WTC11 (cell line): ENCODE measurements at regions not wholly inside any gene's neighbourhood (a gene's known extent, or its start where the extent isn't known, plus 50 kb on each side); places are given as distances from the start of the nearest gene placed in this dataset.

Experiments
- ATAC-seq: fragments of 200-7000 bp; cut with Tn5 transposase; 2 replicates; pipeline ENCODE4 v1.10.0; 2021; ENCODE audit warnings: mild to moderate bottlenecking, moderate library complexity
- CTCF ChIA-PET: fragments of 300-600 bp; sonication (Branson Sonifier 250); formaldehyde crosslinking; loops from one replicate; lab custom pipeline; 2021; ENCODE audit warnings: antibody characterized with exemption; lab: Charles Lee
- POLR2A ChIA-PET: fragments of 350-600 bp; sonication (Branson Sonifier 250); formaldehyde crosslinking; loops from one replicate; lab custom pipeline; 2021; ENCODE audit warnings: antibody characterized with exemption; lab: Charles Lee
- DNase-seq: peaks from one replicate; pipeline ENCODE4 v3.0.0; 2021; ENCODE audit warnings: low spot score
- H3K27ac Mint-ChIP-seq: 2 replicates; pipeline ENCODE4 v1.8.0; 2021; ENCODE audit warnings: mixed read lengths
- H3K27me3 Mint-ChIP-seq: 2 replicates; pipeline ENCODE4 v1.8.0; 2021; ENCODE audit warnings: low read depth, mild to moderate bottlenecking, moderate library complexity, mixed read lengths
- H3K36me3 Mint-ChIP-seq: 2 replicates; pipeline ENCODE4 v1.8.0; 2021; ENCODE audit warnings: mixed read lengths
- H3K4me1 Mint-ChIP-seq: 2 replicates; pipeline ENCODE4 v1.8.0; 2022; ENCODE audit warnings: mixed read lengths
- H3K4me3 Mint-ChIP-seq: 2 replicates; pipeline ENCODE4 v1.8.0; 2021; ENCODE audit warnings: mild to moderate bottlenecking, moderate library complexity, mixed read lengths
- H3K9me3 Mint-ChIP-seq: 2 replicates; pipeline ENCODE4 v1.8.0; 2021; ENCODE audit warnings: mixed read lengths
- AFF4 ChIP-seq: sonication (generic); formaldehyde crosslinking; IDR thresholded peaks from 2 replicates; pipeline ENCODE4 v1.8.1; 2023; ENCODE audit warnings: mild to moderate bottlenecking, missing genetic modification reagents, borderline replicate concordance
- ESRRA ChIP-seq: sonication (generic); formaldehyde crosslinking; IDR thresholded peaks from 2 replicates; pipeline ENCODE4 v1.8.1; 2022; ENCODE audit warnings: mild to moderate bottlenecking, missing genetic modification reagents, borderline replicate concordance
- JAZF1 ChIP-seq: fragments of 250-450 bp; sonication (Bioruptor Pico); IDR thresholded peaks from 2 replicates; pipeline ENCODE4 v1.9.0; 2021; ENCODE audit warnings: moderate library complexity, mild to moderate bottlenecking, inconsistent platforms
- NFE2L1 ChIP-seq: sonication (generic); formaldehyde crosslinking; IDR thresholded peaks from 2 replicates; pipeline ENCODE4 v1.8.1; 2023; ENCODE audit warnings: missing genetic modification reagents
- NR1H2 ChIP-seq: sonication (generic); formaldehyde crosslinking; IDR thresholded peaks from 2 replicates; pipeline ENCODE4 v1.9.0; 2021; ENCODE audit warnings: mild to moderate bottlenecking, moderate library complexity, missing genetic modification reagents
- RORB ChIP-seq: fragments of 250-450 bp; sonication (Bioruptor Pico); IDR thresholded peaks from 2 replicates; pipeline ENCODE4 v1.9.0; 2021; ENCODE audit warnings: mild to moderate bottlenecking
- SMAD4 ChIP-seq: sonication (generic); formaldehyde crosslinking; IDR thresholded peaks from 2 replicates; pipeline ENCODE4 v1.8.0; 2022; ENCODE audit warnings: mild to moderate bottlenecking, missing genetic modification reagents
- TEAD4 ChIP-seq: sonication (generic); formaldehyde crosslinking; IDR thresholded peaks from 2 replicates; pipeline ENCODE4 v1.8.0; 2022; ENCODE audit warnings: mild to moderate bottlenecking, missing genetic modification reagents
- ZMAT4 ChIP-seq: fragments of 250-450 bp; sonication (Bioruptor Pico); IDR thresholded peaks from 2 replicates; pipeline ENCODE4 v1.9.0; 2021; ENCODE audit warnings: mild to moderate bottlenecking
- TF ChIP-seq, protein P1 (sequence below): fragments of 250-450 bp; sonication (Bioruptor Pico); IDR thresholded peaks from 2 replicates; pipeline ENCODE4 v1.9.0; 2021; ENCODE audit warnings: moderate library complexity, mild to moderate bottlenecking, inconsistent platforms, borderline replicate concordance
- TF ChIP-seq, protein P2 (sequence below): sonication (generic); formaldehyde crosslinking; IDR thresholded peaks from 2 replicates; pipeline ENCODE4 v1.8.0; 2022; ENCODE audit warnings: mild to moderate bottlenecking, missing genetic modification reagents
- TF ChIP-seq, protein P3 (sequence below): sonication (generic); formaldehyde crosslinking; IDR thresholded peaks from 2 replicates; pipeline ENCODE4 v1.8.1; 2023; ENCODE audit warnings: mild to moderate bottlenecking, missing genetic modification reagents
- TF ChIP-seq, protein P4 (sequence below): sonication (generic); formaldehyde crosslinking; IDR thresholded peaks from 2 replicates; pipeline ENCODE4 v1.8.1; 2023; ENCODE audit warnings: mild to moderate bottlenecking, moderate library complexity, missing genetic modification reagents
- TF ChIP-seq, protein P5 (sequence below): sonication (generic); formaldehyde crosslinking; IDR thresholded peaks from 2 replicates; pipeline ENCODE4 v1.8.1; 2022; ENCODE audit warnings: mild to moderate bottlenecking, moderate library complexity, missing genetic modification reagents

DNA sequence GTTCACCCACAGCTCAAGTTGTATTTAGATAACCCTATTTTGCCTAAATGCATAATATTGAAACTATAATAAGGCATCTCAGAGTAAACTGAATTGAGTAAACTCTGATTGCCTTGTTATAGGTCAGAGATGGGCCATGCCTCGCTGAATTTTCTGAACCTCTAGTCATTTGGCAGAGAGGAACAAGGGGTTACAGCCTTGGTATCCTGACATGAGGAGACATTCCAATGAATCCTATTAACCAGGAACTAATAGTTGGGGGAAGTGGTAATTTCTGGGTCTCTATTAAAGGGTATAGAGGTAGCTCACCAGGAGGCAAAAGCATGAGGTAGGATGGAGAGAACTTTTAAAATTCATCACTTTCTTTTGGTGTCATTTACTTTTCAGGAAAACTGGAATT is 227.4 kb upstream of the CHST9 start (continued):
- TF ChIP-seq, protein P1, sequence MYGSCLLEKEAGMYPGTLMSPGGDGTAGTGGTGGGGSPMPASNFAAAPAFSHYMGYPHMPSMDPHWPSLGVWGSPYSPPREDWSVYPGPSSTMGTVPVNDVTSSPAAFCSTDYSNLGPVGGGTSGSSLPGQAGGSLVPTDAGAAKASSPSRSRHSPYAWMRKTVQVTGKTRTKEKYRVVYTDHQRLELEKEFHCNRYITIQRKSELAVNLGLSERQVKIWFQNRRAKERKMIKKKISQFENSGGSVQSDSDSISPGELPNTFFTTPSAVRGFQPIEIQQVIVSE, result no peak

- no peaks in the 10 kb centered on the region for H3K36me3 Mint-ChIP-seq
- no peaks in the 10 kb centered on the region; the same call in 1 of the 2 replicates for H3K27me3 Mint-ChIP-seq
- H3K4me3 Mint-ChIP-seq, result no peak overlapping the region
- peaks cover 28% of the 10 kb centered on the region for H3K4me1 Mint-ChIP-seq
- TF ChIP-seq, protein P2, sequence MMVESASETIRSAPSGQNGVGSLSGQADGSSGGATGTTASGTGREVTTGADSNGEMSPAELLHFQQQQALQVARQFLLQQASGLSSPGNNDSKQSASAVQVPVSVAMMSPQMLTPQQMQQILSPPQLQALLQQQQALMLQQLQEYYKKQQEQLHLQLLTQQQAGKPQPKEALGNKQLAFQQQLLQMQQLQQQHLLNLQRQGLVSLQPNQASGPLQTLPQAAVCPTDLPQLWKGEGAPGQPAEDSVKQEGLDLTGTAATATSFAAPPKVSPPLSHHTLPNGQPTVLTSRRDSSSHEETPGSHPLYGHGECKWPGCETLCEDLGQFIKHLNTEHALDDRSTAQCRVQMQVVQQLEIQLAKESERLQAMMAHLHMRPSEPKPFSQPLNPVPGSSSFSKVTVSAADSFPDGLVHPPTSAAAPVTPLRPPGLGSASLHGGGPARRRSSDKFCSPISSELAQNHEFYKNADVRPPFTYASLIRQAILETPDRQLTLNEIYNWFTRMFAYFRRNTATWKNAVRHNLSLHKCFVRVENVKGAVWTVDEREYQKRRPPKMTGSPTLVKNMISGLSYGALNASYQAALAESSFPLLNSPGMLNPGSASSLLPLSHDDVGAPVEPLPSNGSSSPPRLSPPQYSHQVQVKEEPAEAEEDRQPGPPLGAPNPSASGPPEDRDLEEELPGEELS (CRISPR knock-in tag), result no peak
- TF ChIP-seq, protein P3, sequence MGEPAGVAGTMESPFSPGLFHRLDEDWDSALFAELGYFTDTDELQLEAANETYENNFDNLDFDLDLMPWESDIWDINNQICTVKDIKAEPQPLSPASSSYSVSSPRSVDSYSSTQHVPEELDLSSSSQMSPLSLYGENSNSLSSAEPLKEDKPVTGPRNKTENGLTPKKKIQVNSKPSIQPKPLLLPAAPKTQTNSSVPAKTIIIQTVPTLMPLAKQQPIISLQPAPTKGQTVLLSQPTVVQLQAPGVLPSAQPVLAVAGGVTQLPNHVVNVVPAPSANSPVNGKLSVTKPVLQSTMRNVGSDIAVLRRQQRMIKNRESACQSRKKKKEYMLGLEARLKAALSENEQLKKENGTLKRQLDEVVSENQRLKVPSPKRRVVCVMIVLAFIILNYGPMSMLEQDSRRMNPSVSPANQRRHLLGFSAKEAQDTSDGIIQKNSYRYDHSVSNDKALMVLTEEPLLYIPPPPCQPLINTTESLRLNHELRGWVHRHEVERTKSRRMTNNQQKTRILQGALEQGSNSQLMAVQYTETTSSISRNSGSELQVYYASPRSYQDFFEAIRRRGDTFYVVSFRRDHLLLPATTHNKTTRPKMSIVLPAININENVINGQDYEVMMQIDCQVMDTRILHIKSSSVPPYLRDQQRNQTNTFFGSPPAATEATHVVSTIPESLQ (CRISPR knock-in tag), result no peak
- TF ChIP-seq TEAD4, result no peak
- TF ChIP-seq, protein P4, sequence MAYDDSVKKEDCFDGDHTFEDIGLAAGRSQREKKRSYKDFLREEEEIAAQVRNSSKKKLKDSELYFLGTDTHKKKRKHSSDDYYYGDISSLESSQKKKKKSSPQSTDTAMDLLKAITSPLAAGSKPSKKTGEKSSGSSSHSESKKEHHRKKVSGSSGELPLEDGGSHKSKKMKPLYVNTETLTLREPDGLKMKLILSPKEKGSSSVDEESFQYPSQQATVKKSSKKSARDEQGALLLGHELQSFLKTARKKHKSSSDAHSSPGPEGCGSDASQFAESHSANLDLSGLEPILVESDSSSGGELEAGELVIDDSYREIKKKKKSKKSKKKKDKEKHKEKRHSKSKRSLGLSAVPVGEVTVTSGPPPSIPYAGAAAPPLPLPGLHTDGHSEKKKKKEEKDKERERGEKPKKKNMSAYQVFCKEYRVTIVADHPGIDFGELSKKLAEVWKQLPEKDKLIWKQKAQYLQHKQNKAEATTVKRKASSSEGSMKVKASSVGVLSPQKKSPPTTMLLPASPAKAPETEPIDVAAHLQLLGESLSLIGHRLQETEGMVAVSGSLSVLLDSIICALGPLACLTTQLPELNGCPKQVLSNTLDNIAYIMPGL (CRISPR knock-in tag), result no peak
- TF ChIP-seq NFE2L1, result no peak
- no peak for TF ChIP-seq AFF4
- TF ChIP-seq ZMAT4, result no peak
- TF ChIP-seq, protein P5, sequence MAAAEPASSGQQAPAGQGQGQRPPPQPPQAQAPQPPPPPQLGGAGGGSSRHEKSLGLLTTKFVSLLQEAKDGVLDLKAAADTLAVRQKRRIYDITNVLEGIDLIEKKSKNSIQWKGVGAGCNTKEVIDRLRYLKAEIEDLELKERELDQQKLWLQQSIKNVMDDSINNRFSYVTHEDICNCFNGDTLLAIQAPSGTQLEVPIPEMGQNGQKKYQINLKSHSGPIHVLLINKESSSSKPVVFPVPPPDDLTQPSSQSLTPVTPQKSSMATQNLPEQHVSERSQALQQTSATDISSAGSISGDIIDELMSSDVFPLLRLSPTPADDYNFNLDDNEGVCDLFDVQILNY (CRISPR knock-in tag), result no peak
- no peak for TF ChIP-seq NR1H2 (CRISPR knock-in tag)
- TF ChIP-seq JAZF1 (CRISPR knock-in tag), result no peak
- TF ChIP-seq ESRRA, result no peak
- no peak for TF ChIP-seq SMAD4 (CRISPR knock-in tag)
- TF ChIP-seq RORB (CRISPR knock-in tag), result no peak
- H3K27ac Mint-ChIP-seq, result no peak overlapping the region
- POLR2A ChIA-PET, result no interaction called here
- ATAC-seq (no peak), DNase-seq (no peak)
- peaks cover 4% of the 10 kb centered on the region; the same call in 1 of the 2 replicates for H3K9me3 Mint-ChIP-seq
- CTCF ChIA-PET, result no interaction called here
These were observed 226.8 kb upstream of the CHST9 start for GRCh38 chr18:27411911-27412310.
